SK-N-SH treated with all-trans-retinoic acid at 6 μM for 48 hours (cell line): ENCODE measurements at regions not wholly inside any gene's neighbourhood (a gene's known extent, or its start where the extent isn't known, plus 50 kb on each side); places are given as distances from the start of the nearest gene placed in this dataset.

Experiments
- CREB5 ChIP-seq: fragments of 250-450 bp; sonication (Bioruptor Pico); IDR thresholded peaks from 2 replicates; pipeline ENCODE4 v1.5.1; 2020; ENCODE audit warnings: low read depth, mild to moderate bottlenecking, moderate library complexity
- GLIS3 ChIP-seq: fragments of 250-450 bp; sonication (Bioruptor Pico); IDR thresholded peaks from 2 replicates; pipeline ENCODE4 v1.5.0; 2020; ENCODE audit warnings: mild to moderate bottlenecking, moderate library complexity
- ISL1 ChIP-seq: fragments of 250-450 bp; sonication (Bioruptor Pico); IDR thresholded peaks from 2 replicates; pipeline ENCODE4 v2.1.2; 2022; ENCODE audit warnings: mild to moderate bottlenecking, moderate library complexity
- OSR1 ChIP-seq: fragments of 250-450 bp; sonication (Bioruptor Pico); IDR thresholded peaks from 2 replicates; pipeline ENCODE4 v1.8.0; 2022; ENCODE audit warnings: moderate library complexity, mild to moderate bottlenecking, inconsistent platforms
- PATZ1 ChIP-seq: fragments of 250-450 bp; sonication (Bioruptor Pico); IDR thresholded peaks from 2 replicates; pipeline ENCODE4 v1.8.0; 2020; ENCODE audit warnings: mild to moderate bottlenecking, moderate library complexity, borderline replicate concordance
- RARB ChIP-seq: fragments of 250-450 bp; sonication (Bioruptor Pico); IDR thresholded peaks from 2 replicates; pipeline ENCODE4 v1.8.0; 2021; ENCODE audit warnings: mild to moderate bottlenecking, moderate library complexity
- SNAI2 ChIP-seq: fragments of 250-450 bp; sonication (Bioruptor Pico); IDR thresholded peaks from 2 replicates; pipeline ENCODE4 v1.5.0; 2020; ENCODE audit warnings: mild to moderate bottlenecking, moderate library complexity
- TCF4 ChIP-seq: fragments of 250-450 bp; sonication (Bioruptor Pico); IDR thresholded peaks from 2 replicates; pipeline ENCODE4 v1.8.0; 2021; ENCODE audit warnings: mild to moderate bottlenecking, moderate library complexity, borderline replicate concordance
- TSHZ2 ChIP-seq: fragments of 250-450 bp; sonication (Bioruptor Pico); IDR thresholded peaks from 2 replicates; pipeline ENCODE4 v1.5.0; 2020; ENCODE audit warnings: mild to moderate bottlenecking, moderate library complexity
- ZFP30 ChIP-seq: fragments of 450-650 bp; formaldehyde crosslinking; IDR thresholded peaks from 2 replicates; pipeline ENCODE4 v1.5.0; 2022; ENCODE audit warnings: mild to moderate bottlenecking, moderate library complexity

- TF ChIP-seq GLIS3 (CRISPR knock-in tag): no peak
- TF ChIP-seq CREB5 (CRISPR knock-in tag): no peak; the same call in 1 of the 2 replicates
- TF ChIP-seq TSHZ2 (CRISPR knock-in tag): peak; percentile 51; the same call in 1 of the 2 replicates
- TF ChIP-seq SNAI2 (CRISPR knock-in tag): no peak
- no peak for TF ChIP-seq OSR1 (CRISPR knock-in tag)
- TF ChIP-seq ISL1: peak; percentile 93
- peak; percentile 53; the same call in 1 of the 2 replicates for TF ChIP-seq TCF4 (CRISPR knock-in tag)
- 0 out of 2 replicates have a peak, but pooled peaks have one; percentile 15 for TF ChIP-seq PATZ1 (CRISPR knock-in tag)
- TF ChIP-seq ZFP30: no peak
- no peak for TF ChIP-seq RARB
Observed at GRCh38 chr12:30178916-30179315, 395.2 kb upstream of the TMTC1 start.
